IMR-90 (cell line): ENCODE measurements at regions not wholly inside any gene's neighbourhood (a gene's known extent, or its start where the extent isn't known, plus 50 kb on each side); places are given as distances from the start of the nearest gene placed in this dataset.

Experiments used
- ATAC-seq: fragments of 200-7000 bp; cut with Tn5 transposase; 2 replicates; pipeline ENCODE4 v1.9.1; 2020; ENCODE audit warnings: low read depth, mild to moderate bottlenecking, moderate library complexity
- BruUV-seq: library from RNA; stranded (reverse); fragments of 400-500 nt; replicated peaks from 2 replicates; lab custom pipeline; 2021; lab: Mats Ljungman, UMichigan
- CTCF ChIA-PET: fragments of 300-600 bp; formaldehyde crosslinking; extraction: SDS; loops from one replicate; lab custom pipeline; 2021; ENCODE audit warnings: antibody characterized with exemption; lab: Yijun Ruan, JAX
- POLR2A ChIA-PET: fragments of 300-600 bp; sonication (Branson Sonifier 250); formaldehyde crosslinking; loops from one replicate; lab custom pipeline; 2022; ENCODE audit warnings: antibody characterized with exemption; ENCODE audit not compliant: unreplicated experiment; lab: Charles Lee
- DNase-seq: peaks from one replicate; pipeline ENCODE4 v3.0.0; 2013
- H2AFZ ChIP-seq: replicated peaks from 2 replicates; pipeline ENCODE3; 2013; ENCODE audit warnings: low read length, mild to moderate bottlenecking; ENCODE audit not compliant: poor library complexity
- H2AK5ac ChIP-seq: 2 replicates; pipeline ENCODE4 v1.6.1; 2013; ENCODE audit warnings: low read depth, low read length, inconsistent platforms
- H2AK9ac ChIP-seq: replicated peaks from 2 replicates; pipeline ENCODE3; 2013; ENCODE audit warnings: mild to moderate bottlenecking, low read depth, low read length, moderate library complexity; ENCODE audit not compliant: poor library complexity
- H2BK120ac ChIP-seq: 2 replicates; pipeline ENCODE4 v1.6.1; 2013; ENCODE audit warnings: low read depth, low read length, inconsistent platforms
- H2BK15ac ChIP-seq: 3 replicates; pipeline ENCODE4 v1.6.1; 2013; ENCODE audit warnings: low read depth, low read length, inconsistent platforms
- H2BK20ac ChIP-seq: 2 replicates; pipeline ENCODE4 v1.6.1; 2013; ENCODE audit warnings: low read depth, mild to moderate bottlenecking, inconsistent platforms, low read length, moderate library complexity
- H2BK5ac ChIP-seq: 2 replicates; pipeline ENCODE4 v1.6.1; 2013; ENCODE audit warnings: mild to moderate bottlenecking, low read depth, low read length, inconsistent platforms; ENCODE audit not compliant: poor library complexity, severe bottlenecking
- H3K14ac ChIP-seq: replicated peaks from 2 replicates; pipeline ENCODE4 v1.6.1; 2013; ENCODE audit warnings: low read depth, low read length, inconsistent platforms
- H3K18ac ChIP-seq: 2 replicates; pipeline ENCODE4 v1.6.1; 2013; ENCODE audit warnings: low read depth, low read length, control low read depth
- H3K23ac ChIP-seq: 2 replicates; pipeline ENCODE4 v1.6.1; 2013; ENCODE audit warnings: low read depth, low read length, inconsistent platforms
- H3K27ac ChIP-seq: 2 replicates; pipeline ENCODE4 v1.5.1; 2013; ENCODE audit warnings: mild to moderate bottlenecking, control low read depth, low read length; ENCODE audit not compliant: insufficient read depth
- H3K27me3 ChIP-seq: 2 replicates; pipeline ENCODE4 v1.6.1; 2013; ENCODE audit warnings: low read length; ENCODE audit not compliant: control insufficient read depth, insufficient read depth
- H3K36me3 ChIP-seq: 2 replicates; pipeline ENCODE4 v1.6.1; 2013; ENCODE audit warnings: low read length, mixed read lengths; ENCODE audit not compliant: control insufficient read depth, insufficient read depth
- H3K4ac ChIP-seq: 2 replicates; pipeline ENCODE4 v1.6.1; 2013; ENCODE audit warnings: low read depth, low read length, inconsistent platforms
- H3K4me1 ChIP-seq: 2 replicates; pipeline ENCODE4 v1.6.1; 2013; ENCODE audit warnings: low read length, mixed read lengths; ENCODE audit not compliant: control insufficient read depth, insufficient read depth
- H3K4me2 ChIP-seq: 2 replicates; pipeline ENCODE4 v1.6.1; 2013; ENCODE audit warnings: low read depth, mild to moderate bottlenecking, control low read depth, low read length, moderate library complexity
- H3K4me3 ChIP-seq: 2 replicates; pipeline ENCODE4 v1.5.1; 2013; ENCODE audit warnings: low read depth, mild to moderate bottlenecking, control low read depth, low read length, moderate library complexity; ENCODE audit not compliant: insufficient read depth
- H3K56ac ChIP-seq: 2 replicates; pipeline ENCODE4 v1.6.1; 2013; ENCODE audit warnings: low read length, inconsistent platforms; ENCODE audit not compliant: insufficient read depth; ENCODE audit errors: extremely low read depth
- H3K79me1 ChIP-seq, 2 experiments: 2 replicates each; pipeline ENCODE4 v1.6.1; 2013; ENCODE audit warnings: low read length in 2 of 2, inconsistent platforms in 1 of 2, low read depth in 1 of 2
- H3K9ac ChIP-seq: 2 replicates; pipeline ENCODE4 v1.6.1; 2013; ENCODE audit warnings: low read depth, low read length, control low read depth
- H3K9me1 ChIP-seq: 2 replicates; pipeline ENCODE4 v1.6.1; 2013; ENCODE audit warnings: low read length, inconsistent platforms; ENCODE audit not compliant: insufficient read depth
- H3K9me3 ChIP-seq: 2 replicates; pipeline ENCODE4 v1.6.1; 2013; ENCODE audit warnings: low read length; ENCODE audit not compliant: control insufficient read depth, insufficient read depth
- H4K20me1 ChIP-seq: 2 replicates; pipeline ENCODE4 v1.6.1; 2013; ENCODE audit warnings: low read length, inconsistent platforms; ENCODE audit not compliant: insufficient read depth
- H4K5ac ChIP-seq: 2 replicates; pipeline ENCODE4 v1.6.1; 2013; ENCODE audit warnings: mild to moderate bottlenecking, low read depth, low read length, control low read depth
- H4K8ac ChIP-seq, 2 experiments: 2 replicates each; pipeline ENCODE4 v1.6.1; 2013; ENCODE audit warnings: low read depth in 2 of 2, low read length in 2 of 2, control low read depth in 1 of 2, inconsistent platforms in 1 of 2
- H4K91ac ChIP-seq: 2 replicates; pipeline ENCODE4 v1.6.1; 2013; ENCODE audit warnings: low read depth, low read length, inconsistent platforms; ENCODE audit not compliant: insufficient read depth
- BHLHE40 ChIP-seq: fragments of 150-350 bp; IDR thresholded peaks from 2 replicates; pipeline ENCODE4 v1.6.1; 2016; ENCODE audit warnings: mild to moderate bottlenecking, low read depth, low read length
- CHD1 ChIP-seq: IDR thresholded peaks from 2 replicates; pipeline ENCODE4 v1.6.1; 2012; ENCODE audit warnings: low read depth, low read length, improper control_type of control experiment
- FOS ChIP-seq: fragments of 150-350 bp; IDR thresholded peaks from 2 replicates; pipeline ENCODE4 v1.6.1; 2016; ENCODE audit warnings: low read depth, low read length
- MAFK ChIP-seq: IDR thresholded peaks from 2 replicates; pipeline ENCODE4 v1.6.1; 2012; ENCODE audit warnings: low read depth, low read length, improper control_type of control experiment
- MXI1 ChIP-seq: IDR thresholded peaks from 2 replicates; pipeline ENCODE4 v1.6.1; 2012; ENCODE audit warnings: low read depth, mild to moderate bottlenecking, low read length, moderate library complexity, borderline replicate concordance
- NFE2L2 ChIP-seq: fragments of 150-350 bp; IDR thresholded peaks from 2 replicates; pipeline ENCODE4 v1.6.1; 2016; ENCODE audit warnings: low read depth, mild to moderate bottlenecking, low read length
- WGBS, 2 experiments: methylation state at CpG; one replicate each; pipeline versions ENCODE4 v1.1.5 to v1.1.7; 2013; ENCODE audit warnings: missing lambda C conversion rate in 2 of 2; ENCODE audit not compliant: insufficient read length in 1 of 2; ENCODE audit errors: extremely low coverage in 2 of 2; 5-methylcytosine and 5-hydroxymethylcytosine counted together
- dilution Hi-C: fragments of 300-500 bp; cut with HindIII; formaldehyde crosslinking; loops from one replicate; pipeline ENCODE4 v1.14.3; 2018; ENCODE audit warnings: low sequenced_read_pairs; ENCODE audit not compliant: unreplicated experiment
- in situ Hi-C: fragments of 300-500 bp; cut with MboI; formaldehyde crosslinking; loops from 3 replicates; pipeline ENCODE4 v1.14.3; 2019; ENCODE audit warnings: low sequenced_read_pairs, inconsistent platforms, mixed read lengths
- intact Hi-C: fragments of 100-400 bp; cut with micrococcal nuclease; formaldehyde crosslinking; loops from 2 replicates; pipeline ENCODE4 v1.10.0; 2022

DNA sequence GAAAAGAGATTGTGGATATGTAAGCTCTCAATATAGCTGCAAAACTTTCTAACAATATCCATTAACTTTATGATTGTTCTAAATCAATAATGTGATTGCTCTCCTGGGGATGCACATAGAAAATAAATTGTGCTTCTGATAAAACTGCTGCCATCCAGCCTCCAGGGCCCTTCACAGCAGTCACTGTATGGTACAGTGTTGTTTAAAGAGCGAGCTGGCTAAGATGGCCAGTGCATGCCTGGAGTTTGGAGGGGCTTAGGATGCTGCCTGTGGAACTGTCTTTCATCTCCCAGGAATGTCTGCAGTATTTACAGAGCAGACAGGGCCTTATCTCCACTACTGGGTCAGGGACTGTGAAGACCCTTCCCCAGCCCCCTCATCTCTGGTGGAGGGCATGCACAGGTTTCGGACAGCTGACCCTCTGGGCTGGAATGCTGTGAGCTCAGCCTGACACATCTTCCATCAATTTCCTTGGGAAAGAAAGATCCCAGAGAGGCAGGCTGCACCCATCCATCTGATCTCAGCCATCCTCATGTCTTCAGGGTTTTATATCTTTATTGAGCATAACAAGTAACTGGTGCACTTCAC, 137.0 kb downstream of the PLPP3 start:
- Histone ChIP-seq H4K20me1 (no peaks in the 10 kb centered on the region), H4K5ac (no peak overlapping the region), H2BK5ac (no peak overlapping the region), H3K4ac (no peak overlapping the region), H4K91ac (no peak overlapping the region), H3K18ac (no peak overlapping the region), H3K14ac (no peak overlapping the region), H2AK5ac (no peak overlapping the region), H3K23ac (no peak overlapping the region), H4K8ac (no peak overlapping the region), H2AFZ (no peak overlapping the region), H3K79me1 (no peaks in the 10 kb centered on the region), H3K4me2 (no peak overlapping the region), H3K4me1 (peaks cover 6% of the 10 kb centered on the region; the same call in 1 of the 2 replicates), H2AK9ac (no peak overlapping the region), H3K4me3 (no peak overlapping the region), H2BK15ac (no peak overlapping the region), H3K9me1 (peaks cover 3% of the 10 kb centered on the region; the same call in 1 of the 2 replicates), H3K27ac (no peak overlapping the region), H2BK20ac (no peak overlapping the region), H3K56ac (no peak overlapping the region), H2BK120ac (no peak overlapping the region), H3K36me3 (no peaks in the 10 kb centered on the region), H3K27me3 (no peaks in the 10 kb centered on the region; the same call in 1 of the 2 replicates), H3K9me3 (no peaks in the 10 kb centered on the region), H3K9ac (no peak overlapping the region)
- WGBS, 2 experiments, result no CpG with 5 or more reads among the region's 2 CpGs
- CTCF ChIA-PET, result no interaction called here
- dilution Hi-C loops (no loop called here), in situ Hi-C loops (no loop called here), intact Hi-C loops (no loop called here)
- ATAC-seq (no peak), DNase-seq (no peak)
- POLR2A ChIA-PET, result no interaction called here
- no TSS peak for BruUV-seq
- TF ChIP-seq MXI1 (no peak), NFE2L2 (no peak), MAFK (no peak), FOS (no peak), CHD1 (no peak), BHLHE40 (no peak)
